HAP-1 (cell line): ENCODE measurements at regions not wholly inside any gene's neighbourhood (a gene's known extent, or its start where the extent isn't known, plus 50 kb on each side); places are given as distances from the start of the nearest gene placed in this dataset.
"Not testable (repeated sequence)": the region's sequence is repeated elsewhere in the genome, so short reads cannot be mapped to it uniquely, and the experiment has no call there.

Experiments used
- DNase-seq, 2 experiments: peaks; one replicate each; pipeline ENCODE4 v3.0.0-alpha.2; 2016 to 2020; ENCODE audit warnings: low spot score in 2 of 2
- H3K27me3 ChIP-seq: fragments of 250-450 bp; sonication (Bioruptor Pico); 2 replicates; pipeline ENCODE4 v1.5.1; 2020; ENCODE audit warnings: low read depth, mild to moderate bottlenecking, moderate library complexity
- H3K36me3 ChIP-seq: fragments of 250-450 bp; sonication (Bioruptor Pico); replicated peaks from 2 replicates; pipeline ENCODE4 v1.5.1; 2020; ENCODE audit warnings: mild to moderate bottlenecking
- H3K4me1 ChIP-seq: fragments of 250-450 bp; sonication (Bioruptor Pico); 2 replicates; pipeline ENCODE4 v1.5.1; 2020; ENCODE audit warnings: mild to moderate bottlenecking
- H3K4me3 ChIP-seq: fragments of 250-450 bp; sonication (Bioruptor Pico); 2 replicates; pipeline ENCODE4 v1.5.1; 2020; ENCODE audit warnings: mild to moderate bottlenecking, moderate library complexity
- H3K9me3 ChIP-seq: fragments of 250-450 bp; sonication (Bioruptor Pico); 2 replicates; pipeline ENCODE4 v1.5.1; 2020; ENCODE audit warnings: mild to moderate bottlenecking, moderate library complexity
- in situ Hi-C: fragments of 300-500 bp; cut with MboI; formaldehyde crosslinking; loops from 3 replicates; pipeline ENCODE4 v1.14.3; 2020; ENCODE audit warnings: low sequenced_read_pairs, inconsistent platforms, mixed read lengths

DNA sequence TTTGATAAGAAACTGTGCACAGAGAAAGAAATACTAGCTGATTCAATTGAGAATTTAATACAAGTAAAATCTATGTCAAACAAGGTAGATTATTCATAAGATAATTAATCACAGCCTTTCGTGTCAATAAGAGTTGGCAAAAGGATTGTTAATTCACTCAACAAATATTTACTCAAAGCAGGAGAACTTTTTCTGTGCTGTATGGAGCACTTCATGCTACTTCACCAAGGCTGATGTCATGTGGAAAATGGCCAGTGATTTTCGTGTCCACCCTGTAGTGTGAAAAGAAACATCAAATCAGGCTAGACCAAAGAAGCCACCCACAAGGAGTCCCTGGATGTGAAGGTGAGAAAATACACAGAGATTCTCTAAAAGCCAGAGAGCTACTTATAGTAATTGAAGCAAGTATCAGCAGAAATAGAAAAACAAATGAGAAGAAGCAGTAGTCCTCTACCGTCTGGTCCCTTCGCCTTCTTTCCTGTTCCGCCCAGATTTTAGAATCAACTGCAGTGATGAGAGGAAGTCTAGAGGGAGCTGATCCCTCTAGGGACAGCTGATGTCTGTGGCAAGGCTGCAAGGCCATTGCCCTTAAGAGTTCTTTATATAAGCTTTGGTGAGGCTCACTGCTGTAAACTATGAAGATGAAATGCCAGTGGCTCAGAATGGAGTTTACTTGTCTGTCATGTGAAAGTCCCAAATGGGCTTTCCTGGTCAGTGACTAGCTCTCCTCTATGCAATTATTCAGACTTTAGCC lies 201.3 kb upstream of the APCDD1 start:
- DNase-seq, result no peak
- H3K27me3 ChIP-seq, result no peaks in the 10 kb centered on the region
- no peak overlapping the region for H3K4me3 ChIP-seq
- H3K9me3 ChIP-seq, result no peaks in the 10 kb centered on the region; the same call in 1 of the 2 replicates
- H3K36me3 ChIP-seq, result no peaks in the 10 kb centered on the region
- in situ Hi-C loops, result no loop called here
- no peaks in the 10 kb centered on the region for H3K4me1 ChIP-seq

DNA sequence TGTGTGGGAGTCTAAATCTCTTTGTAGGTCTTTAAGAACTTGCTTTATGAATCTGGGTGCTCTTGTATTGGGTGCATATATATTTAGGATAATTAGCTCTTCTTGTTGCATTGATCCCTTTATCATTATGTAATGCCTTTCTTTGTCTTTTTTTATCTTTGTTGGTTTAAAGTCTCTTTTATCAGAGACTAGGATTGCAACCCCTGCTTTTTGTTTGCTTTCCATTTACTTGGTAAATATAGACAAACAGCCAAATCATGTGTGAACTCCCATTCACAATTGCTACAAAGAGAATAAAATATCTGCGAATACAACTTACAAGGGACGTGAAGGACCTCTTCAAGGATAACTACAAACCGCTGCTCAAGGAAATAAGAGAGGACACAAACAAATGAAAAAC lies 198.2 kb upstream of the APCDD1 start:
- DNase-seq, H3K4me3 ChIP-seq, H3K4me1 ChIP-seq, in situ Hi-C loops, H3K9me3 ChIP-seq, H3K36me3 ChIP-seq, H3K27me3 ChIP-seq: not testable (repeated sequence)

DNA sequence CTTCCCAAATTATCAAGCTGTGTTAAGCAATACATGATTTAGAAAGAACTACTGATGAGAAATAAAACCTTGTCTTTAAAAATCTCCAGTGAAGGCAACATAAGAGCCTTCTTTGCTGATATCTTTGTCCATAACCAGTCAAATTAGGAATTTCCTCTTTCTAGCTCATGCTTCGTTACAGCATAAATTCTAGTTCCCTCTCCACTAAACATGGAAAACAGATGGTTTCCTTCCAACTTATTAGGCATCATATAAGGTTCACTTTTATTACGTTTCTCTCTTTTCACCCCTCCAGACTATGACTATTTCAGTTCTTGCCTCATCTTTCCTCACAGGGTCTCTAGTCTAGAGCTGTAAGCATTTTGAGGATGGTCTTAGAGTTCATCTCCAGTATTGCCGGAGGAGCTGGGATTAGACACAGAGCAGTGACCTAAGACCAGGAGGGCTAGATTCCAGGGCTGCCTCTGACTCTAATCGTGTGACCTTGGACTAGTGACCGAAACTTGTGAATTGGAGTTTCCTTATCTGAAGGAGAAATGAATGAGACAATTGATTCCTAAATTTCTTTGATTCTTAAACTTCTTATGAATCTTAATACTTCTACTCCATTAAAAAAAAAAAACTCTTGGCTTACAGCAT lies 195.5 kb upstream of the APCDD1 start:
- Histone ChIP-seq H3K27me3 (no peaks in the 10 kb centered on the region), H3K36me3 (no peaks in the 10 kb centered on the region), H3K4me1 (no peaks in the 10 kb centered on the region), H3K9me3 (no peaks in the 10 kb centered on the region), H3K4me3 (no peak overlapping the region)
- no peak for DNase-seq
- in situ Hi-C loops, result no loop called here

DNA sequence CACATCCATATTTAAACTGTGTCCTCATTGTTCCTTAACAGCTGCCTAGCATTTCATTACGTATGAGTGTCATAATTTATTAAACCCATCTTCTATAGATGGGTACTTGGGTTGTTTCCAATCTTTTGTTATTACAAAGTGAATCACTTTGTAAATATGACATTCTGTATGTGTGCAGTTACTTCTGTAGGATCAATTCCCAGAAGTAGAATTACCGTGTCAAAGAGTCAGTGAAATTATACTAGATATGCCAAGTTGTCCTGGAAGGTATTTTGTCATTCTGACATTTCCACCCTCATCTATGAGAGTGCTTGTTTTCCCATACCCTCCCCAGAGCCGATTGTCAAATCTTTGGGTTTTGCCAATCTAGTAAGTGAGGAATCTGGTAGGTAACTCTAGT lies 194.5 kb upstream of the APCDD1 start:
- in situ Hi-C loops, result no loop called here
- H3K9me3 ChIP-seq, result no peaks in the 10 kb centered on the region
- no peak for DNase-seq
- H3K4me3 ChIP-seq, result no peak overlapping the region
- no peaks in the 10 kb centered on the region for H3K36me3 ChIP-seq
- H3K27me3 ChIP-seq, result no peaks in the 10 kb centered on the region
- no peaks in the 10 kb centered on the region for H3K4me1 ChIP-seq

DNA sequence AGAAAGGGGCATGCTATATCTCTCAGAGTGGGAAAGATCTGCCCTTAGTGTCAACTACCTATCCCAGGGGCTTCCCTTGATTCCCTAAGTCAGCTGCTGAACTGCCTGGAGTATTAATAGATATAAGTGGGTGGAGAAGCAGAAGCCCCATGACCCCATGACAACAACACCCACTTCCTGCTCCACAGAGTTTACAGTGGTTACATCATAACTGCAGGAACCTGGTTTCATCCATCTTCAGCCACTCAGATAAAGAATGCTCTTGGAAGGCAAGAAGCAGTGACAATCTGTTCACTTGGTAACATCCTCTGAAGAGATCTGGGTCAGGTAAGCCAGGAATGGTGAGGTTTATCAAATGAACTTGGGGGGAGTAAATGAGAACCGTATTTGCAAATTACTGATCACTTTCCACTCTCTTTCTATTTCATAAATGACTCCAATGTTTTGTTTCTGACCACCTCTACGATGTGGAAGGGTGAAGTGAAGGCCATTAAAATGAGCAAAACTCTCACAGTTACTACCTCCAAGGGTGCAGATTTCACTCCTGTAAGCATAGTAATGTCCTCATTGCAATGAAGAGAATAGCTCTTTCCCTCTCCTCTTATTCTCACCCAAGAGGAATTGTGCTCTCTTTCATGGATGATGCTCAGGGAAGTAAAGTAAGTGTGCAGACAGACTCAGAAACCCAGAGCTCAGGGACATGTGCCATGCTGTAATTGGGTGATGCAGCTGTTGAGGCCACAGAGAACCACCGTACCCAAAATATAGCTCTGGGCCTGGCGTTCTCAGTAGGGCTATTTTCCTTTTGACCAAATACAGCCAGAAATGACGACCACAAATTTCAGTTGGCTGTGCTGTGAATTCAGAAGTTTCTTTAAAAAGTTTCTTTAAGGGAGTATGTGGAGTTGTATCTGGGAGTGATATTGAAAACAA lies 192.8 kb upstream of the APCDD1 start:
- Histone ChIP-seq H3K9me3 (no peaks in the 10 kb centered on the region), H3K36me3 (no peaks in the 10 kb centered on the region), H3K27me3 (no peaks in the 10 kb centered on the region), H3K4me3 (no peak overlapping the region), H3K4me1 (no peaks in the 10 kb centered on the region)
- no peak for DNase-seq
- in situ Hi-C loops, result no loop called here

DNA sequence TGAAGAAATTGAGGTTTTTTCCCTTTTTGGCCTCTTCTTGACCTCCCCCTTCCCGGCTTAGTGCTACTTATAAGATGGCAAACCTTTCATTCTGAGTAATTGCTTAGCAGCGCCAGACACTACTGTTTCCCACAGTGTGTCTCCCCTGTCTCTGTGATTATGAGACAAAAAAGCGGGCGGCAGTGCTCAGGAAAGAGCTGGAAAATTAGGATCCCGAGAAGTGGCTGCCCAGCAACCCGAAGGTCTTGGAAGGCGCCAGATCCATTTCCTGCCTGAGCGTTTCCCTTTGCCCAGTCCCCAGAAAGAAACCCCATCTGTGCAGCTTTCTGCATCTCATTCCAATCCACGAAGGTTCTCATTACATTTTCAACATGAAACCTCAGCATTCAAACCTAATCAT lies 191.9 kb upstream of the APCDD1 start:
- in situ Hi-C loops, result no loop called here
- no peaks in the 10 kb centered on the region for H3K4me1 ChIP-seq
- DNase-seq, result no peak

DNA sequence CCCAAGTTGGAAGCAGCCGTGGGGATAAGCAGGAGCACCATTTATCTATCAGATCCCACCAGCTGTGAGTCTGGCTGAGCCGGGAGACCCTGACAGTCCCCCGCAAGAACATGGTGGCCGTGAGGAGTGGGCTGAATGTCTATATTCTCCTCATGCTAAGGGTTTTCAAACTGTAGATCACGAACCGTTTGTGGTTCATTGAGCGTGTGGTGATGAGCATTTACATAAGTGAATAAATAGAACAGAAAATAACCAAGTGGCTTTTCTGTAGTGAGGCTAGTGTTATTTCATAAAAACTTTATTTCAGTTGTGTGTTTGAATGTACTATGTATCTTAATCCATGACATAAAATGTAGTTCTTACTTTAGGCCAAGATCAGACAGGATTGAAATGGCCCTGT lies 190.2 kb upstream of the APCDD1 start:
- DNase-seq, result no peak
- H3K4me1 ChIP-seq, result no peaks in the 10 kb centered on the region
- no peak overlapping the region for H3K4me3 ChIP-seq
- in situ Hi-C loops, result no loop called here
- no peaks in the 10 kb centered on the region for H3K27me3 ChIP-seq
- H3K9me3 ChIP-seq, result no peaks in the 10 kb centered on the region
- H3K36me3 ChIP-seq, result no peaks in the 10 kb centered on the region

More for the DNA sequence above, 191.9 kb upstream of the APCDD1 start:
- H3K4me3 ChIP-seq, result no peak overlapping the region
- H3K36me3 ChIP-seq, result no peaks in the 10 kb centered on the region
- no peaks in the 10 kb centered on the region for H3K9me3 ChIP-seq
- no peaks in the 10 kb centered on the region for H3K27me3 ChIP-seq

DNA sequence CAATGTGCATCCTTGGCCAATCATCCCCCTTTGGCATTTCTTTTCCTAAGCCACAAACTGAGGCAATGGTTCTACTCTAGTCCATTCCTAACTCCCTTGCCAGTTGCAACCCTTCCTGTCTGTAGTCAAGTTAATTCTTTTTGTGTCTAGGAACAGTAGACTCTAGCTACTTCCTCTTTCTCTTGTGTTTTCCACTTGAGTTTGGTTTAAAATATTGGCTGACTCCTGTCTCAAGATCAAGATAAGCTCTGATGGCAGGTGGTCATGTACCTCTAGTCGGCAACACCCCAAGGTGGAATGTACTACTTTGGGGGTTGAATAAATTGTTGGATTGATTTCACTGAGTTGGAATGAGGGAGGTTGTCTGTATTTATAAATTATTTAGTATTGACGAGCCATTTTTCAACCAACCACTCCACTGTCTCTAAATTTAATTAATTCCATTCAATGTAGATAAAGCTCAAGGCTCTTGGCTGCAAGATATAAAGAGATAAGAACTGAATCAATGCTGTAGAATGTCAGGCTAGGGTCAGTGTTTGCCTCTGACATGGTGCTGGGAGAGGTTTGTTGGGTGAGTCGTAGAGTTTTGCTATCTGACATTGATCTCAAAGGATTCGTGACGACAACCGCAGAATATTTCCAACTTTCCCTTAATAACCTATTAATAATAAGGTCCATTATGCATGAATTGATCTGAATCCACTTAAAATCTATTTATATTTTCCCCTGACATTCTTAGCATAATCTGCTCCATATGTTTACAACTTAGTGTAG lies 188.7 kb upstream of the APCDD1 start:
- in situ Hi-C loops, result no loop called here
- DNase-seq, result no peak
- H3K4me1 ChIP-seq, result no peaks in the 10 kb centered on the region
- H3K36me3 ChIP-seq, result no peaks in the 10 kb centered on the region
- no peak overlapping the region for H3K4me3 ChIP-seq
- no peaks in the 10 kb centered on the region for H3K9me3 ChIP-seq
- H3K27me3 ChIP-seq, result no peaks in the 10 kb centered on the region

DNA sequence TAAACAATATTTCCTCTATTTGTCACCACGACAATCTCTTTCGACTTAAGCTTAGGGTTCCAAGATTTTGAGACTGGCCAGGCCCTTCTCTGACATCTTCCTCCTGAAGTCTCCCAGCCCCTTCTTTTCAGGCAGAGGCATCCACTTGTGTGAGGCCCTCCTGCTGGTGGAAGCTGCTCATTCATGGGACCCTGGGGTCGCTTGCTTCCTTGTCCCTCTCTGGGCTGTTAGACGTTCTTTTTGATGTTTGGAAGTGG lies 188.2 kb upstream of the APCDD1 start:
- no peaks in the 10 kb centered on the region for H3K4me1 ChIP-seq
- no peak overlapping the region for H3K4me3 ChIP-seq
- DNase-seq, result no peak
- no peaks in the 10 kb centered on the region for H3K27me3 ChIP-seq
- in situ Hi-C loops, result no loop called here
- no peaks in the 10 kb centered on the region for H3K9me3 ChIP-seq
- H3K36me3 ChIP-seq, result no peaks in the 10 kb centered on the region

DNA sequence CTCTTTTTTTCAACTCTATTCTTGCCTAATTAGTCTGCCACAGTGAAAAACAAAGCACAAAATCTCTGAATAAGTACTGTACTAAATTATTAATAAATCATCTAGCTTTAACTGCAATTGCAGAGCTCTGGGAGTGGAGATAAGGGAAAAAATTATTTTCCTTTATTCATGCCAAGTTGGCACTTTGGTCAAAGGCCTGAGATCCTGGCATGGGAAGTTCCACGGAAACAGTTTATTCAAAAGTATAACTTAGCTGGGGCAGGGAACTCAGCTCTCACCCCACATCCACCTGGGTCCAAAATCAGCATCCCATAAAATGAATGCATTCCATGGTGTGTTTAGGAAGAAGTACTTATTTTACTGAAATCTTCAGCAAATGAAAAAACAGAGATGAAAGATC lies 185.2 kb upstream of the APCDD1 start:
- Histone ChIP-seq H3K27me3 (no peaks in the 10 kb centered on the region), H3K4me3 (no peak overlapping the region), H3K36me3 (no peaks in the 10 kb centered on the region), H3K4me1 (no peaks in the 10 kb centered on the region), H3K9me3 (no peaks in the 10 kb centered on the region)
- in situ Hi-C loops, result no loop called here
- no peak for DNase-seq

DNA sequence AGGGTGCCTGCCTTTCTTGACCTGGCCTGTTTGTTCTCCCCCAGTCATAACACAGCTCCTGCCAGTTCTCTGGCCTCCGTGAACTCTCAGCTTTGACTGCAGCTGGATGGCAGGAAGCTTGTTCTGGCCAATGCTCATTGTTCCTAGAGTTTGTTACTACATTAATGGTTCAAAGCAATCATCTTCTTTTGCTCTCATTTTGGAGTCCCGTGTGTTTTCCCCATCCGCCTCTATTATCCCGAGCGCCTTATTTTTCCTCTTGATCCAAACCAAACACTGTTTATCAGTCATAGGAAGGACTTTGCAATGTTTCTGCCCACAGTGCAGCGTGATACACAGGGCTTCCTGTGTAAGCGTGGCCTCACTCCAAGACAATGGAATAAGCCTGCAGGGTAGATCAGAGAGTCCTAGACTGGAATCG lies 184.3 kb upstream of the APCDD1 start:
- Histone ChIP-seq H3K36me3 (no peaks in the 10 kb centered on the region), H3K4me3 (no peak overlapping the region), H3K9me3 (no peaks in the 10 kb centered on the region), H3K4me1 (no peaks in the 10 kb centered on the region), H3K27me3 (no peaks in the 10 kb centered on the region)
- no peak for DNase-seq
- in situ Hi-C loops, result no loop called here

DNA sequence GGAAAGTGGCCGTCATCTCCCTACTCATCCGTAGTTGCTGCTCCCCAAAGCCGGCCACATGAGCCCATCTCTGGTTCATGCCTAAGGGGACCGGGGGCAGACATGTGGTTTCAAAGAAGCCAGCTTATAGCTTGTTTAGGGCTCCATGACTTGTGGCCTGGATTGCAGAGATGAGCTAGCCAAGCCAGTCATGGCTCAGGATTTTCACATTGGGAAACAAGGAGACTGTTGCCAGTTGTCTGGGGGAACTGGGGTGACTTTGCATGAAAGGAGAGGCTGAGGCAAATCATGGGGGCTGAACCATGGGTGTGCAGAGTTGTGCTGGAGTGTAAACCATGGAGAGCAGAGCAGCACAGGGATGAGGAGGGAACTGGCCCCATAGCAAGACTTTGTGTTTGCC lies 183.0 kb upstream of the APCDD1 start:
- Histone ChIP-seq H3K4me3 (no peak overlapping the region), H3K36me3 (no peaks in the 10 kb centered on the region), H3K27me3 (no peaks in the 10 kb centered on the region), H3K9me3 (no peaks in the 10 kb centered on the region), H3K4me1 (no peaks in the 10 kb centered on the region)
- DNase-seq, result no peak
- in situ Hi-C loops, result no loop called here

DNA sequence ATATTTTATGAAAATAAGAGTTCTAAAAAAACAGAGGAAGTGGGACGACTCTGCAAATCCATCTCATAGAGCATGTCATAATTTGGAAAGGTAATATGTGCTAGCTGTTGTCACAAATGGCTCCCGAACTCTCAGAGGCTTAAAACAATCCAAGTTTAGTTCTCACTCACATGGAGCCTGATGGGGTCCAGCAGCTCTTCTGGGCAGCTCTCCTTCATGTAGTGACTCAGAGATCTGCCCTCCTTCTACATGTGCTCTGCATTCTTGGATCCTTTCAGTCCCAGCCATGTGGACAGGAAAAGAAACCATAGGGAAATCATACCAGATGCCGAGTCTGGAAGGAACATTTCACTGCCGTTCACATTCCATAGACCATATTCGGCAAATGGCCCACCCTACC lies 180.1 kb upstream of the APCDD1 start:
- Histone ChIP-seq H3K4me1 (no peaks in the 10 kb centered on the region), H3K36me3 (no peaks in the 10 kb centered on the region), H3K9me3 (no peaks in the 10 kb centered on the region), H3K27me3 (no peaks in the 10 kb centered on the region), H3K4me3 (no peak overlapping the region)
- in situ Hi-C loops, result no loop called here
- no peak for DNase-seq
